GM12878 (cell line): ENCODE measurements at regions not wholly inside any gene's neighbourhood (a gene's known extent, or its start where the extent isn't known, plus 50 kb on each side); places are given as distances from the start of the nearest gene placed in this dataset.

Experiments used
- ATAC-seq: fragments of 200-7000 bp; cut with Tn5 transposase; 3 replicates; pipeline ENCODE4 v1.9.1; 2020; ENCODE audit warnings: mild to moderate bottlenecking, moderate library complexity
- BruUV-seq: library from RNA; stranded (reverse); fragments of 400-500 nt; replicated peaks from 2 replicates; lab custom pipeline; 2021; lab: Mats Ljungman, UMichigan
- CTCF ChIA-PET: fragments of 300-600 bp; sonication (Branson Sonifier 250); formaldehyde crosslinking; extraction: SDS; loops from one replicate; lab custom pipeline; 2021; ENCODE audit warnings: inconsistent platforms; lab: Yijun Ruan, JAX
- POLR2A ChIA-PET: fragments of 350-600 bp; formaldehyde crosslinking; extraction: SDS; loops from one replicate; lab custom pipeline; 2021; ENCODE audit warnings: inconsistent platforms; lab: Charles Lee
- RAD21 ChIA-PET: fragments of 300-600 bp; sonication (Branson Sonifier 250); formaldehyde crosslinking; loops from one replicate; lab custom pipeline; 2023; ENCODE audit warnings: antibody characterized with exemption; ENCODE audit not compliant: unreplicated experiment; lab: Charles Lee
- SMC1A ChIA-PET: fragments of 300-600 bp; sonication (Branson Sonifier 250); formaldehyde crosslinking; loops from one replicate; lab custom pipeline; 2023; ENCODE audit not compliant: unreplicated experiment, uncharacterized antibody; lab: Charles Lee
- DNase-seq: peaks from one replicate; pipeline ENCODE4 v3.0.0-alpha.2; 2011; ENCODE audit warnings: low read depth, low spot score
- FAIRE-seq: peaks from 3 replicates; lab custom pipeline; 2011; peaks lifted over from hg19 to GRCh38; lab: Jason Lieb, UNC
- H2AFZ ChIP-seq: 2 replicates; pipeline ENCODE4 v1.6.0; 2011; ENCODE audit warnings: low read depth, low read length, control low read depth; ENCODE audit not compliant: control insufficient read depth
- H3K27ac ChIP-seq: 2 replicates; pipeline ENCODE4 v1.5.1; 2011; ENCODE audit warnings: control low read depth; ENCODE audit not compliant: control insufficient read depth, insufficient read depth
- H3K27me3 ChIP-seq, 2 experiments: replicated peaks in 1 of 2; 2 replicates each; pipeline versions ENCODE4 v1.6.0 to v1.6.1; 2011; ENCODE audit warnings: low read length in 1 of 2; ENCODE audit not compliant: control insufficient read depth in 2 of 2, insufficient read depth in 2 of 2
- H3K36me3 ChIP-seq, 2 experiments: 2 replicates each; pipeline ENCODE4 v1.5.1; 2011; ENCODE audit warnings: low read length in 1 of 2; ENCODE audit not compliant: control insufficient read depth in 2 of 2, insufficient read depth in 2 of 2
- H3K4me1 ChIP-seq: 2 replicates; pipeline ENCODE4 v1.6.1; 2011; ENCODE audit warnings: mild to moderate bottlenecking, low read length, moderate library complexity, mixed read lengths; ENCODE audit not compliant: control insufficient read depth, insufficient read depth
- H3K4me2 ChIP-seq: 2 replicates; pipeline ENCODE4 v1.6.0; 2011; ENCODE audit warnings: control low read depth; ENCODE audit not compliant: control insufficient read depth, insufficient read depth
- H3K4me3 ChIP-seq: fragments of 200-600 bp; sonication (generic); 2 replicates; pipeline ENCODE4 v1.5.1; 2016
- H3K79me2 ChIP-seq: 2 replicates; pipeline ENCODE4 v1.6.0; 2011; ENCODE audit warnings: low read length; ENCODE audit not compliant: control insufficient read depth, insufficient read depth
- H3K9ac ChIP-seq: 2 replicates; pipeline ENCODE4 v1.8.0; 2011; ENCODE audit warnings: low read length, control low read depth, mixed read lengths; ENCODE audit not compliant: control insufficient read depth, insufficient read depth
- H3K9me3 ChIP-seq: replicated peaks from 3 replicates; pipeline ENCODE4 v1.5.1; 2011; ENCODE audit warnings: mild to moderate bottlenecking, low read length; ENCODE audit not compliant: control insufficient read depth, insufficient read depth
- H4K20me1 ChIP-seq: 2 replicates; pipeline ENCODE4 v1.6.0; 2011; ENCODE audit not compliant: control insufficient read depth, insufficient read depth
- BRCA1 ChIP-seq: IDR thresholded peaks from 2 replicates; pipeline ENCODE4 v1.6.1; 2011; ENCODE audit warnings: low read depth, low read length, improper control_type of control experiment
- CREM ChIP-seq: IDR thresholded peaks from 2 replicates; pipeline ENCODE4 v1.6.1; 2014; ENCODE audit warnings: antibody characterized with exemption, low read depth
- EED ChIP-seq: sonication (generic); IDR thresholded peaks from 2 replicates; pipeline ENCODE4 v1.6.1; 2016; ENCODE audit warnings: antibody characterized with exemption, low read depth
- MEF2A ChIP-seq: IDR thresholded peaks from 2 replicates; pipeline ENCODE4 v1.6.1; 2011; ENCODE audit warnings: low read depth, mild to moderate bottlenecking, low read length, moderate library complexity; ENCODE audit not compliant: insufficient read depth
- NFYA ChIP-seq: IDR thresholded peaks from 2 replicates; pipeline ENCODE4 v1.6.1; 2011; ENCODE audit warnings: low read depth, mild to moderate bottlenecking, low read length, improper control_type of control experiment, borderline replicate concordance
- NFYB ChIP-seq: IDR thresholded peaks from 2 replicates; pipeline ENCODE4 v1.6.1; 2011; ENCODE audit warnings: low read depth, mild to moderate bottlenecking, low read length, improper control_type of control experiment, moderate library complexity; ENCODE audit not compliant: insufficient read depth
- NKRF ChIP-seq: fragments of 450-650 bp; conservative IDR thresholded peaks from 2 replicates; pipeline ENCODE4 v1.6.1; 2017; ENCODE audit warnings: mild to moderate bottlenecking, moderate library complexity
- NR2F1 ChIP-seq: fragments of 450-650 bp; conservative IDR thresholded peaks from 2 replicates; pipeline ENCODE4 v1.6.1; 2017; ENCODE audit warnings: mild to moderate bottlenecking
- RBBP5 ChIP-seq: fragments of 200-600 bp; sonication (generic); conservative IDR thresholded peaks from 2 replicates; pipeline ENCODE4 v1.6.1; 2016
- SP1 ChIP-seq: IDR thresholded peaks from one replicate; pipeline ENCODE4 v1.6.1; 2011; ENCODE audit warnings: low read depth, low read length
- STAT3 ChIP-seq: IDR thresholded peaks from 2 replicates; pipeline ENCODE4 v1.6.1; 2011; ENCODE audit warnings: low read depth, low read length, improper control_type of control experiment
- TAF1 ChIP-seq: IDR thresholded peaks from 2 replicates; pipeline ENCODE4 v1.6.1; 2011; ENCODE audit warnings: mild to moderate bottlenecking, low read depth, low read length, borderline replicate concordance
- TCF3 ChIP-seq: IDR thresholded peaks from 2 replicates; pipeline ENCODE4 v1.6.1; 2012; ENCODE audit warnings: low read depth, mild to moderate bottlenecking, low read length, borderline replicate concordance; ENCODE audit not compliant: insufficient read depth
- WGBS: methylation state at CpG from one replicate; pipeline ENCODE4 v1.1.6; 2016; ENCODE audit warnings: low lambda C conversion rate; ENCODE audit not compliant: insufficient replicate concordance, insufficient coverage; ENCODE audit errors: missing lambda C conversion rate; 5-methylcytosine and 5-hydroxymethylcytosine counted together
- in situ Hi-C: fragments of 300-500 bp; cut with MboI; formaldehyde crosslinking; loops from 9 replicates; pipeline ENCODE4 v1.14.3; 2018; ENCODE audit warnings: mixed read lengths
- intact Hi-C: fragments of 100-400 bp; cut with micrococcal nuclease; formaldehyde crosslinking; loops from one replicate; pipeline ENCODE4 v1.14.2; 2022; ENCODE audit not compliant: unreplicated experiment
- TF ChIP-seq, protein P1 (sequence below): fragments of 450-650 bp; IDR thresholded peaks from 2 replicates; pipeline ENCODE4 v1.6.1; 2016; ENCODE audit warnings: mild to moderate bottlenecking, moderate library complexity, borderline replicate concordance

DNA sequence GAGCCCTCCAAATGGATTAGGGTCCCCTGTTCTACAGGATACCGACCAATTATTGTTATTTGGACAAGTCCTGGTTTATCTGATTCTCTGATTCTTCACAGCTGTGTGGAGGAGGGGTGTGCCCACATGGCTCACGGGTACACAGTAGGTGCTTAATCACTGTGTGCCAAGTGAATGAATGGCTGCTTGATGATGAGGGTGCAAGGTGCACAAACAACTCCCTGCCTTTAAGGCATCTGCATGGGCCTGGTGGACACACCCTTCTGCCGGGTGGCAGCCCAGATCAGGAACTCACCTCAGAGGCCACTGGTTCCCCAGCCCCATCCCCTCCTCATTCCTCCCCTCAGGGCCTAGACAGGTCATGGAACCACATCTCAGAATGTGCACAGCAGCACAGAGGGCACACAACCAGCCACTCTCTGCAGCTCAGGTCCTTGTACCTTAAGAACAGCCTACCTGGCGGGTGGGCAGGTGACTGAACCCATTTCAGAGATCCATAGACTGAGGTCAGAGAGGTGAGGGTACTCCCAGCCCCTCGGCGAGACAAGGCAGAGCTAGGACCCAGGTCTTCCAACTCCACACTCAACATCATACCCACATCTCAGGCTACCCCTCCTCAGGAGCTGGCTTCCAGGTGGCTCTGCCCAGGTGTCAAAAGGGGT lies 50.3 kb downstream of the SHANK2 start:
- FAIRE-seq (no peak), DNase-seq (no peak), ATAC-seq (no peak)
- no TSS peak for BruUV-seq
- RAD21 ChIA-PET: no interaction called here
- no peaks in the 10 kb centered on the region for H3K27me3 ChIP-seq
- SMC1A ChIA-PET: no interaction called here
- H4K20me1 ChIP-seq: no peaks in the 10 kb centered on the region
- H3K9me3 ChIP-seq: no peaks in the 10 kb centered on the region; the same call in 2 of the 3 replicates
- WGBS: 45% methylated on average over 6 of the region's 6 CpGs
- CTCF ChIA-PET: no interaction called here
- no peaks in the 10 kb centered on the region for H3K36me3 ChIP-seq
- H3K4me3 ChIP-seq: no peak overlapping the region
- H3K27ac ChIP-seq: no peak overlapping the region
- H3K79me2 ChIP-seq: no peaks in the 10 kb centered on the region
- no peaks in the 10 kb centered on the region for H3K4me1 ChIP-seq
- H3K4me2 ChIP-seq: no peak overlapping the region
- intact Hi-C loops: no loop called here
- no peak overlapping the region for H3K9ac ChIP-seq
- POLR2A ChIA-PET: no interaction called here
- in situ Hi-C loops: no loop called here
- no peak for TF ChIP-seq RBBP5
- no peak for TF ChIP-seq TCF3
- no peak for TF ChIP-seq NKRF
- TF ChIP-seq STAT3: no peak
- no peak for TF ChIP-seq EED
- no peak for TF ChIP-seq CREM
- no peak for TF ChIP-seq NFYA
- no peak for TF ChIP-seq NR2F1
- no peak for TF ChIP-seq SP1
- no peak for TF ChIP-seq MEF2A
- TF ChIP-seq BRCA1: no peak
- no peak for TF ChIP-seq NFYB
- TF ChIP-seq, protein P1, sequence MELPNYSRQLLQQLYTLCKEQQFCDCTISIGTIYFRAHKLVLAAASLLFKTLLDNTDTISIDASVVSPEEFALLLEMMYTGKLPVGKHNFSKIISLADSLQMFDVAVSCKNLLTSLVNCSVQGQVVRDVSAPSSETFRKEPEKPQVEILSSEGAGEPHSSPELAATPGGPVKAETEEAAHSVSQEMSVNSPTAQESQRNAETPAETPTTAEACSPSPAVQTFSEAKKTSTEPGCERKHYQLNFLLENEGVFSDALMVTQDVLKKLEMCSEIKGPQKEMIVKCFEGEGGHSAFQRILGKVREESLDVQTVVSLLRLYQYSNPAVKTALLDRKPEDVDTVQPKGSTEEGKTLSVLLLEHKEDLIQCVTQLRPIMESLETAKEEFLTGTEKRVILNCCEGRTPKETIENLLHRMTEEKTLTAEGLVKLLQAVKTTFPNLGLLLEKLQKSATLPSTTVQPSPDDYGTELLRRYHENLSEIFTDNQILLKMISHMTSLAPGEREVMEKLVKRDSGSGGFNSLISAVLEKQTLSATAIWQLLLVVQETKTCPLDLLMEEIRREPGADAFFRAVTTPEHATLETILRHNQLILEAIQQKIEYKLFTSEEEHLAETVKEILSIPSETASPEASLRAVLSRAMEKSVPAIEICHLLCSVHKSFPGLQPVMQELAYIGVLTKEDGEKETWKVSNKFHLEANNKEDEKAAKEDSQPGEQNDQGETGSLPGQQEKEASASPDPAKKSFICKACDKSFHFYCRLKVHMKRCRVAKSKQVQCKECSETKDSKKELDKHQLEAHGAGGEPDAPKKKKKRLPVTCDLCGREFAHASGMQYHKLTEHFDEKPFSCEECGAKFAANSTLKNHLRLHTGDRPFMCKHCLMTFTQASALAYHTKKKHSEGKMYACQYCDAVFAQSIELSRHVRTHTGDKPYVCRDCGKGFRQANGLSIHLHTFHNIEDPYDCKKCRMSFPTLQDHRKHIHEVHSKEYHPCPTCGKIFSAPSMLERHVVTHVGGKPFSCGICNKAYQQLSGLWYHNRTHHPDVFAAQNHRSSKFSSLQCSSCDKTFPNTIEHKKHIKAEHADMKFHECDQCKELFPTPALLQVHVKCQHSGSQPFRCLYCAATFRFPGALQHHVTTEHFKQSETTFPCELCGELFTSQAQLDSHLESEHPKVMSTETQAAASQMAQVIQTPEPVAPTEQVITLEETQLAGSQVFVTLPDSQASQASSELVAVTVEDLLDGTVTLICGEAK: no peak
- TF ChIP-seq TAF1: no peak
- no peak overlapping the region for H2AFZ ChIP-seq
